ENCODE measurements at regions not wholly inside any gene's neighbourhood (a gene's known extent, or its start where the extent isn't known, plus 50 kb on each side); places are given as distances from the start of the nearest gene placed in this dataset.

- no peak overlapping the region for H3K27ac ChIP-seq
- DNase-seq, result no peak
- TF ChIP-seq CTCF (IDR thresholded peaks at IDR 0.05), result no peak
- H3K4me1 ChIP-seq, result no peaks in the 10 kb centered on the region
- no peaks in the 10 kb centered on the region for H3K27me3 ChIP-seq
- H3K4me3 ChIP-seq, result no peak overlapping the region
- no peaks in the 10 kb centered on the region for H3K36me3 ChIP-seq
- intact Hi-C loops (cut with DNase I), result no loop called here
- no peaks in the 10 kb centered on the region for H3K9me3 ChIP-seq
- H3K9ac ChIP-seq (ENCODE audit: low read depth in 2 of 2, low read length in 2 of 2), result no peak overlapping the region
Measured at GRCh38 chr6:153207006-153207405, 75.9 kb upstream of the RGS17 start.

GRCh38 chr6:153192943-153193885 is 62.1 kb upstream of the RGS17 start:
- no peak overlapping the region for H3K4me3 ChIP-seq
- no peaks in the 10 kb centered on the region for H3K27me3 ChIP-seq
- no peak for DNase-seq
- TF ChIP-seq CTCF (IDR thresholded peaks at IDR 0.05), result no peak
- H3K4me1 ChIP-seq, result no peaks in the 10 kb centered on the region
- intact Hi-C loops (cut with DNase I), result no loop called here
- no peak overlapping the region for H3K27ac ChIP-seq
- no peak overlapping the region for H3K9ac ChIP-seq (ENCODE audit: low read depth in 2 of 2, low read length in 2 of 2)
- H3K9me3 ChIP-seq, result no peaks in the 10 kb centered on the region
- H3K36me3 ChIP-seq, result no peaks in the 10 kb centered on the region

- no peak overlapping the region for H3K9ac ChIP-seq (ENCODE audit: low read depth in 2 of 2, low read length in 2 of 2)
- no peak for TF ChIP-seq CTCF (IDR thresholded peaks at IDR 0.05)
- H3K27me3 ChIP-seq, result no peaks in the 10 kb centered on the region
- H3K9me3 ChIP-seq, result no peaks in the 10 kb centered on the region
- H3K4me1 ChIP-seq, result no peaks in the 10 kb centered on the region
- intact Hi-C loops (cut with DNase I), result no loop called here
- H3K4me3 ChIP-seq, result no peak overlapping the region
- no peak overlapping the region for H3K27ac ChIP-seq
- no peaks in the 10 kb centered on the region for H3K36me3 ChIP-seq
- no peak for DNase-seq
Measured at GRCh38 chr6:153183925-153184324, 52.8 kb upstream of the RGS17 start.
